Ovary (tissue), 3 donors: ENCODE measurements at regions not wholly inside any gene's neighbourhood (a gene's known extent, or its start where the extent isn't known, plus 50 kb on each side); places are given as distances from the start of the nearest gene placed in this dataset.

Source experiments
- EP300 ChIP-seq: sonication (generic); formaldehyde crosslinking; IDR thresholded peaks from one replicate; pipeline ENCODE4 v1.6.1; 2017; ENCODE audit warnings: antibody characterized with exemption
- POLR2A ChIP-seq: fragments of 450-650 bp; IDR thresholded peaks from one replicate; pipeline ENCODE4 v1.6.1; 2017; ENCODE audit warnings: antibody characterized with exemption, mild to moderate bottlenecking, moderate library complexity
- TF ChIP-seq, protein P1 (sequence below), 3 donors: fragments of 450-650 bp in 2 of 3; fragments of 200-600 bp in 1 of 3; IDR thresholded peaks; one replicate each; pipeline versions ENCODE4 v1.5.1 to v1.8.0; 2016 to 2022; ENCODE audit warnings: antibody characterized with exemption in 3 of 3, mild to moderate bottlenecking in 1 of 3
- donor health status: DM: no; HTN: no; CAD: no.

GRCh38 chr7:155147172-155147571 lies 77.0 kb downstream of the HTR5A start:
- TF ChIP-seq, protein P1, sequence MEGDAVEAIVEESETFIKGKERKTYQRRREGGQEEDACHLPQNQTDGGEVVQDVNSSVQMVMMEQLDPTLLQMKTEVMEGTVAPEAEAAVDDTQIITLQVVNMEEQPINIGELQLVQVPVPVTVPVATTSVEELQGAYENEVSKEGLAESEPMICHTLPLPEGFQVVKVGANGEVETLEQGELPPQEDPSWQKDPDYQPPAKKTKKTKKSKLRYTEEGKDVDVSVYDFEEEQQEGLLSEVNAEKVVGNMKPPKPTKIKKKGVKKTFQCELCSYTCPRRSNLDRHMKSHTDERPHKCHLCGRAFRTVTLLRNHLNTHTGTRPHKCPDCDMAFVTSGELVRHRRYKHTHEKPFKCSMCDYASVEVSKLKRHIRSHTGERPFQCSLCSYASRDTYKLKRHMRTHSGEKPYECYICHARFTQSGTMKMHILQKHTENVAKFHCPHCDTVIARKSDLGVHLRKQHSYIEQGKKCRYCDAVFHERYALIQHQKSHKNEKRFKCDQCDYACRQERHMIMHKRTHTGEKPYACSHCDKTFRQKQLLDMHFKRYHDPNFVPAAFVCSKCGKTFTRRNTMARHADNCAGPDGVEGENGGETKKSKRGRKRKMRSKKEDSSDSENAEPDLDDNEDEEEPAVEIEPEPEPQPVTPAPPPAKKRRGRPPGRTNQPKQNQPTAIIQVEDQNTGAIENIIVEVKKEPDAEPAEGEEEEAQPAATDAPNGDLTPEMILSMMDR (IDR thresholded peaks at IDR 0.05), result no peak
- TF ChIP-seq POLR2A (no peak), EP300 (no peak)
